Stimulated activated CD4-positive, alpha-beta T cell treated with anti-CD3 and anti-CD28 coated beads, Interleukin-15, amount 100 ng/mL, for 24 hours (primary cell): ENCODE measurements at regions not wholly inside any gene's neighbourhood (a gene's known extent, or its start where the extent isn't known, plus 50 kb on each side); places are given as distances from the start of the nearest gene placed in this dataset.
"Not testable (repeated sequence)": the region's sequence is repeated elsewhere in the genome, so short reads cannot be mapped to it uniquely, and the experiment has no call there.

ENCODE experiments used
- DNase-seq: peaks from one replicate; pipeline ENCODE4 v3.0.0-alpha.2; 2020

DNA sequence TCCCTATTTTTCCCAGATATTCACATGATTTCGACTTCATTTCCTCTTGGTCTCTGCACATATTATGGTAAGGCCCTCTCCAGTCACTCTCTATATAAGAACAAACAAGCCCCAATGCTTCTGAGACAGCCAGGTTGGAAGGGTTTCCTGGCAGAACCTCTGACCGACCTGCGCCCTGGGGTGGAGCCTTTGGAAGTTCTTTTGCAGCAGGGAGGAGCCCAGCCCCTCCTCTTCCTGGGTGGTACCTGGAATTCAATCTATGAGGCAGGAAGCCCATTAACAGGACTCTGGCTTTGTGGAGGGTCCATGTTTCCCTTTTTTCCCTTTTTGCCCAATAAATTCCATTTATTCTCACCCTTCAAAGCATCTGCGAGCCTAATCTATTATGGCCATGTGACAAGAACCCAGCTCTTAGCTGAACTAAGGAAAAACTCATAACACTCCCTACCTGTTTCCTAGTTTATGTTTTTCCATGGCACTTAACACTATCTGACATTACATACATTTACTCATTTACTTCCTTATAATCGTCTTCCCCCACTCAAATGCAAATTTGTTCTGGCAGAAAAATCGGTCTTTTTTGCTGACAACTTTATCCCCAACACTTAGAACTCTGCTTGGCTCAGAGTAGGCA lies 92.5 kb upstream of the FRMD4A start:
- no peak for DNase-seq

DNA sequence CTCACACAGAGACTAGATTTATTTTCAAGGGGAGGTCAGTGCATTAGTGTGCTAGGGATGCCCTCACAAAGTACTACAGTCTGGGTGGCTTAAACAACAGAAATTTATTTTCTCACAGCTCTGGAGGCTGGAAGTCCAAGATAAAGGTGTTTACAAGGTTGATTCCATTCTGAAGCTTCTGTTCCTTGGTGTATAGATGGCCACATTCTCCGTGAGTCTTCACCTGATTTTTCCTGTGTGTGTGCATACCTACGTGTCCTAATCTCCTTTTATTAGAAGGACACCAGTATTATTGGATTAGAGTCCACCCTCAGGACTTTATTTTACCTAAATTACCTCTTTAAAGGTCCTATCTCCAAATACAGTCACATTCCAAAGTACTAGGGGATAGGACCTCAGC lies 91.7 kb upstream of the FRMD4A start:
- DNase-seq = no peak

DNA sequence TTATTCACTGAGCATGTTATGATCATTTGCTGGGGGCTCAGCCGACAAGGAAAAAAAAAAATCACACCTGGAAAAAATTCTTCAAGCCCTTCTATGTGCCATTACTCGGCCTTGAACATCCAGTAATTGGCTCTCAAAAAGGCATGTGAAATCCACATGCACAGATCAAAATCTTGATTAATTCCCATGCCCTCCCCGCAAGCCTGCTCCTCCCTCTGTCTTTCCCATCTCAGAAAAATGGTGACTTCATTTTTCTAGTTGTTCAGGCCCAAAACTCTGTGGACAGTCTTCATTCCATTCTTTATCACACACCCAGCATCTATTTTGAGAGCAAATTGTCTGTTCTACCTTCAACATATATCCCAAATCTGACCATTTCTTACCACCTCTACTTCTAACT lies 91.2 kb upstream of the FRMD4A start:
- DNase-seq = no peak

DNA sequence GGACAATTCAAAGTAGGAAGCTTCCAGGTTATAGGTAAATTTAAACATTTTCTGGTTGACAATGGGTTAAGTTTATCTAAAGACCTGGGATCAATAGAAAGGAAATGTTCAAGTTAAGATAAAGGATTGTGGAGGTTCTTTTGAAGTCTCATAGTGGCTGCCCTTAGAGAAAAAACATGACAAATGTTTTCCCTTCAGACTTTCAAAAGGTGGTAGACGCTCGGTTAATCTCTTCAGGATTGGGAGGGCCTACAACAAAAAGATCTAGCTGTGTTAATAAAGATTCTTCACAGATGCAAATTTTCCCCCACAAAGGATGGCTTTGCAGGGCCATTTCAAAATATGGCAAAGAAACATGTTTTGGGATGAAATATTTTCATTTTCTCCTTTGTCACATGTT lies 86.6 kb upstream of the FRMD4A start:
- DNase-seq = not testable (repeated sequence)

DNA sequence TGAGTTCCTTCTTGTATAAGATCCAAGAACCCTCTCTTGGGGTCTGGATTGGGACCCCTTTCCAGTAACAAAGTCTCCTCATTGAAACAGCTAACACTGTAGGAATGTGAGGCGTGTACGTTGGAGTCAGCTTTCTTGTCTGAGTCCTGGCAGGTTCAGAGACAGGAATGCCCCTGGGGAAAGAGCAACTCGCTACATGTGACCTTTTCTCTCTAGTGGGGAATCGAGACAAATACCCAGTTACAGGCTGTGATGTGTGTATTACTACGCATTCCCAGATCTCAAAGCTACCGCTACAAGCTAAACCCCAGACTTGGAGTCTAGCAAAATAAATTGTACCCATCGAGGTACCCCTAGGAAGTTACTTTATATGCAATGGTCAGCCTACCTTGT lies 85.6 kb upstream of the FRMD4A start:
- no peak for DNase-seq

DNA sequence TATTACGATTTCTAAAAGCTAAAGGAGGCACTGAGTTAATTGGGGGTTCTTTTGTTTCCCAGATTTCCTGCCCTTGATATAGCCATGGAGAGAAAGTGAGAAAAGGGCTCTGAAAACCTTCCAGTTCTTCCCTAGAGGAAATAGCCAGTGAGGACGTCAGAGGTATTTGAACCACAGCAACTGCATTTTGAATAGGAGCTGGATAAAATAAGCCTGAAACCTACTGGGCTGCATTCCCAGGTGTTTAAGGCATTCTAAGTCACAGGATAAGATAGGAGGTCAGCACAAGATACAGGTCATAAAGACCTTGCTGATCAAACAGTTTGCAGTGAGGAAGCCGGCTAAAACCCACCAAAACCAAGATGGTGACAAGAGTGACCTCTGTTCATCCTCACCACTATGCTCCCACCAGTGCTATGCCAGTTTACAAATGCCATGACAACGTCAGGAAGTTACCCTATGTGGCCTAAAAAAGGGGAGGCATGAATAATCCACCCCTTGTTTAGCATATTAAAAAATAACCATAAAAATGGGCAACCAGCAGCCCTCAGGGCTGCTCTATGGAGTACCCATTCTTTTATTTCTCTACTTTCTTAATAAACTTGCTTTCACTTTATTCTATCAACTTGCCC lies 85.1 kb upstream of the FRMD4A start:
- no peak for DNase-seq

DNA sequence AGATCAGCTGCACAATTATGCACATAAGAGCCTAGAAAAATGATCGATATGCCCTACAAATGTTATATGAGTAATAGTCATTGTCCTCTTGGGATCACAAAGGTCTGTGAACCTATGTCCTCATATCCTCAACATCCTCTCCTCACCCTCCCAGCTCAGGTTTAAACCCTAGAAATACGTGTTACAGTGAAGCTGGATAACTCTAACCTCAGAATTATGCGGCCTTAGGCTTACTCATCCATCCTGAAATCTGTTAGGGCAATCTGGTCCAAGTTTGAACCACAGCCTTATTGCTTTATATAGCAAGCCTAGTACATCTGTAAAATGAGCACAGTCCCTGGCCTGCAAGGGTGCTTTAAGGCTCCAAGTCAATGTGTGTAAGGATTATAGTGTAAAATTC lies 84.2 kb upstream of the FRMD4A start:
- no peak for DNase-seq

DNA sequence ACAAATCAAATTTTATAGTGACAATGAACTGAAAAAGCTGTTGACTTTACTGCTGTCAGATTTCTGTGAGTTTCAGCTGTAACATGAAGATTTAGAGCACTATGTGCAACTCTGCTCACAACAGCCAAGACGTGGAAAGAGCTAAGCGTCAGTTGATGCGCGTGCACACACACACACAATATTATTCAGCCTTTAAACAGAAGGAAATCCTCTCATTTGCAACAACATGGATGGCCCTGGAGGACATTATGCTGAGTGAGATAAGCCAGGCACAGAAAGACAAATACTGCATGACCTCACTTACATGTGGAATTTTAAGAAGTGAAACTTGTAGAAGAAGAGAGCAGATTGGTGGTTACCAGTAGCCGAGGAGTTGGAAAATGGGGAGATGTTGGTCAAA lies 82.8 kb upstream of the FRMD4A start:
- no peak for DNase-seq

DNA sequence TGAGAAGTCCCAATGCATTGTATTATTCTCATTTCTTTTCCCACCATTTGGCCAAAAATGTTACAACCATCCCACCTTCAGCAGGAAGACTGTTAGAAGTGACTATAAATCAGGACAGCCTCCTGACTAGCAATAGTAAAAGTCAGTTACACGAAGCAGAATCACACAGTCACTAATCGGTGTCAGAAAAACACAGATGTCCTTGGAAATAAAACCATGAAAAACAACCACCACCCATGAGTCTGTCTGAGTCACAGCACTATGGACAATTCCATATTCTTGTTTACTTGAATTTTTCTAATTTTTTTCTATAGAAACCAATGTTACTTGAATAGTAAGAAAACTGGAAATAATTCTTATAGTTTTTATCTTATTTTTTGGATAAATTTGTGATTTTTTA lies 81.9 kb upstream of the FRMD4A start:
- DNase-seq = no peak

DNA sequence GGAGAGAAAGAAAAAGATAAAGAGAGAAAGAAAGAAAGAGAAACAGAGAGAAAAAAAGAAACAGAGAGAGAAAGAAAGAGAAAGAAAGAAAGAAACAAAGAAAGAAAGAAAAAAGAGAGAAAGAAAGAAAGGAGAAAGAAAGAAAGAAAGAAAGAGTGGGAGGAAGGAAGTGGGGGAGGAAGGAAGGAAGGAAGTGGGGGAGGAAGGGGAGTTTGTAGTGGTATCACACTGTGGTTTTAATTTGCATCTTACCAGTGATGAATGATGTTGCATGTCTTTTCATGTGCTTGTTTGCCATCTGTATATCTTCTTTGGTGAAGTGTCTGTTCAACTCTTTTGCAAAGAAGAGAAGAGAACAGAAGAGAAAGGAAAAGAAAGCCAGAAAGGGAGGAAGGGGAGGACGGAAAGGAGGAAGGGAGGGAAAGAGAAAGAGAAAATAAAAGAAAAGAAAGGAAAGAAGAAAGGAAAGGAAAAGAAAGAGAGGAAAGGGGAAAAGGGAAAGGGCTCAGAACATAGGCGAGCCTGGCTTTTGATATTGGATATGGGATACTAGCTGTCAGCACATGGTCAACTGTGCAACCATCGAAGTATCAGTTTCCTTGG lies 79.2 kb upstream of the FRMD4A start:
- no peak for DNase-seq

DNA sequence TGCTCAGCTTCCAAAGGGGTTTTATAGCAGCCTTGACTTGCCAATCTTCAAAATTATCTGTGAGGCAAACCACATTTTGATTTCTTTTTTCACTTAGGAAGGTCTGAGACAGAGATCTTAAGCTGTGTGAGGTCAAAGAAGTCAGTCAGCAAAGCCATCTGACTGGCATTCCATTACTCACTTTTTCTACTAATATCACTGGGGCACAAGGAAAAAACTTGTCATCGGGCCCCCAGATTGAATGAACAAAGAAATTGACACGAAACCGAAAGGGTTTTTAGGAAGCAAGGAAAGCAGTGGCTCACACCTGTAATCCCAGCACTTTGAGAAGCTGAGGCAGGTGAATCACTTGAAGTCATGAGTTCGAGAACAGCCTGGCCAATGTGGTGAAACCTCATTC lies 78.5 kb upstream of the FRMD4A start:
- DNase-seq = peak; percentile 68

DNA sequence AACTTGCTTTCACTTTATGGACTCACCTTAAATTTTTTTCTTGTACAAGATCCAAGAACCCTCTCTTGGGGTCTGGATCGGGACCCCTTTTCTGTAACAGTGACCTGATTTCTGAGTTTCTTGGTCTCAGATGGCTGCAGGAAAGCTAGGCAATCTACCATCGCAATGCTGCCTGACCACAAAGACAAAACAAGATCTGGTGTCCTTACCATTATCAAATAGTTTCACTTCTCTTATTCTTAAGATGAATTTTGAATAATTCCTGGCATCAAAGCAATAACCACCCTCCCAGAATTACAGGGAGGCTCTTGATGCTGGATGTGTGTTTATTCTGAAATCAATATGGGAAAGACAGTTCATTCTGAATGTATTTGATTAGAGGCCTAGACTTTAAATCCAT lies 77.4 kb upstream of the FRMD4A start:
- no peak for DNase-seq

DNA sequence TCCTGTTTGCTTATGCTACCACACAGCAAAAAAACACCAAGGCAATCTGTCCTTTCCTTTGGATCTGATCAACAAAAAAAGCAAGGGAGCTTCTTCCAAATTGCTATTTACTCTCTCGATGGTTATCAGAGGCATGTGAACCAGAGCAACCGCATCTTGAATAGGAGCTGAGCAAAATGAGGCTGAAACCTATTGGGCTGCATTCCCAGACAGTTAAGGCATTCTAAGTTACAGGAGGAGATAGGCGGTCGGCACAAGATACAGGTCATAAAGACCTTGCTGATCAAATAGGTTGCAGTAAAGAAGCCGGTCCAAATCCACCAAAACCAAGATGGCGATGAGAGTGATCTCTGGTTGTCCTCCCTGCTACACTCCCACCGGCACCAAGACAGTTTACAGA lies 76.8 kb upstream of the FRMD4A start:
- no peak for DNase-seq

DNA sequence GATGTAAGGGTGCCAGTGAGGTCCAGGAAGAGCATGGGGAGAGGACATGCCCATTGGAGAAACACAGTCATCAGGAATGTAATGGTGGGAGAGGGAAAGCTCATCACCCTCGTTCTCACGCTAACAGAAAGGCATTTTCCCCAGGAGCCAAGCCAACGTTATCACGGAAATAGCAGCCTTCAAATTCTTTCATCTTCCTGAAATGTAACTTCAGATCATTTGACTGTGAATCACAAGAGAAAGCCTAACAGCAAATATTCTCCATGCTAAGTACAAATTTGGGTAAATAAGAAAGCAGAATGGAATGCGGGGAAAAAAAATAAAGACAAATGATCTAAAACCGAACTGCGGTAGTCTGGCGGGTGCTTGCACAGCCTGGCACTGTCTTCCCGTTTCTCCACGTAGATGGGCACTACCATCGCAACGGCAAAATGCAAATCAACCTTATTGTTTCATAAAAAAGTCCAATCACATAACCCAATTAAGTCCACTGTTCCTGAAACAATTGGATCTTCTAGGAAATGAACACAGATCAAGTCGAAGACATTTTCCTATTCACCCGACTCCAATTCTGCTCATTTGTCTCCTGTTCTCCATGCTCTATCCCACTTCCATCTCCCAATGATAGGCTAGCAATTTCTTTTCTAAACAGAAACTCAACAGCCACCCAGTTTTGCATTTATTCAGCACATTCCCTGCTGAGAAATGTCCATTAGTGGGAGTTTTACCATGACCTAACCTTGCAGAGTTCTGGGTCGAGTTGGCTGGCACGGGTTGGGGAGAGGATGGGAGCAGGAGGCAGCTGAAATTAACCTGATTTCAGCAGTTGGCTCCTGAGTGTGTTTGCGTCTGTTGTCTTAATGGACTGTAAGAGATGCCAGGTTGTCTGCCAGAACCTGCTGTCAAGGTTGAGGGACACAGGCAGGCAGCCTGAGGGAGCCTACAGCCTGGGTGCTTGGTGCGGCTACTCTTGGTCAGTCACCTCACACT lies 74.6 kb upstream of the FRMD4A start:
- no peak for DNase-seq

DNA sequence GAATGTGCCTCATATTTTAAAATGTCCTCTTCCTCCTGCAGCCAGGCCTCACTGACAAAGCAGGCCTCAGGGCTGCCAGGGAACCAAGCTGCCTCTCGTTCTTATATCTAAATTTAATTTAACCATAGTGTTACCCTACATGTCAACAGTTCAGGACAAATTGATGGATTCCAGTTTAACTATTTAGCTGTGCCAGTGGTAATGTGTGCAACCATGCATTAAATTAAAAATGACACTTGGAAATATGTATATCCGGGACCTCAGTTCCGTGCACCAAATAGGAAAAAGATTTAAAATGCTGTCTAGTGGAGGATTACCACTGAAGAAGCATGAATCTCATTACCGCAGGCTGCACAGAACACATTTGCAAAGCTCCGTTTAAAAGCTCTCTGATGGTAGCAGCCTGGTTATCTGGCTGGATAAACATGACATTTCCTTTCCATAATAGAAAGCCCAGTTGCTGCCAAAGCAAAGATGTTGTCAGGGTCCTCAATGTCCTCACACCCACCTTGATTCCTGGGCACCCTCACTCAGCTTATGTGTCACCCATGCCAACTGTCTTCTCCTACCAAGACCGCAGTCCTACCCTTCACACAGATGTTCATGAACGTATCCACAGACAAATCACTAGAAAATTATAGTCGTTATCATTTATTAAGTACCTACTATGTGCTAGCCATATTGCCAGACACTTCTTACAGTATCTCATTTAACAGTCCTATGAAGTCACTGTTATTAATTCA lies 73.3 kb upstream of the FRMD4A start:
- no peak for DNase-seq

DNA sequence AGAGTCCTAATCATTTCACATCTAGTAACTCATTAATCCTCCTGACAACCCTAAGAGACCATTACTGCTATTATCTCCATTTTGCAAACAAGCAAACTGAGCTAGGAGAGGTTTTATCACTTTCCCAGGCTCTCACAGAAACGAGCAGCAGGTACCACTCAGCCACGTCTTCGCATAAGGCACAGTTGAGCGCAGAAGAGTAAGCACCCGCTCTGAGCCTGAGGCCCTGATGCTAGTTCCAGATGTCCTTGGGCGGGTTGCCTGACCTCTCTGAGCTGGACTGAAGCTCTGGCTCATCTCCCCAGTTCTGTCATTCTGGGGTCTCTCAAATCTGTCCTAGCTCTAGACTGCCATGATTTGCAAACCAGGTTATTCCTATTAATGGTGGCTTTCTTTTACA lies 72.6 kb upstream of the FRMD4A start:
- DNase-seq = no peak

DNA sequence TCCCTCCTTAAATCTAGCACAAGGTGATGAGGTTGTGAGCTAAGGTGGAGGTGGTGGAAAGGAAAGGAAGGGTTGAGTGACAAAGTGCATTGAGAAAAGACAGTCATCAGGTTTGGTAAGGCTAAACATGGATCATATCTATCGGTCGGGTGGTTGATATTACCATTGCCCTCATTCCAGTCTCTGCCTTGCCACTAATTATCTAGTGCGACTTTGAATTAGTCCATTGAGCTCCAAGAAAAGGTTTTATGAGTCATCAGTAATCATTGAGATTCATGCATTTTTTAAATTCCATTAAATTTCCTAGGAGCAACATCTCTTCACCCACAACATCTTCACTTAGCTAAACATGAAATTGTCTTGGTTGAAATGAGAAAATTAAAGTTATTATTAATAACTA lies 68.9 kb upstream of the FRMD4A start:
- DNase-seq = no peak

DNA sequence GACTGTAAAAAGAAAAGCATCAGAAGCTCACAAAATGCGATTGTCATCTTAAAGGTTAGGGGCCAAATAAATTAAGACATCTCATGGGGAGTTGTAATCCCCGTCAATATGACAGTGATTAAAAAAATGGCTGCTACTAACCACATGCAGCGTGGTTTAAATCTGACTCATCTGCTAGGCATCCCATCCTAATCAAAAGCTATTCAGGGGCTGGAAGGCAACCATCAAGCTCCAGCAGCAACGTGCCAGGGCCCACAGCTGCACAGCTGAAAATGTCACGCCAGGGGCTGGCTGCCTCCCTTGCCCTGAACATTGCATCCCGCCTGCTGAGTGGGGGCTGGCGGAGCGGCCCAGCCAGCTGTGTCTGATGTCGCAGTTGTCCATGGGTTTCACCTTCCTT lies 66.3 kb upstream of the FRMD4A start:
- DNase-seq = no peak

DNA sequence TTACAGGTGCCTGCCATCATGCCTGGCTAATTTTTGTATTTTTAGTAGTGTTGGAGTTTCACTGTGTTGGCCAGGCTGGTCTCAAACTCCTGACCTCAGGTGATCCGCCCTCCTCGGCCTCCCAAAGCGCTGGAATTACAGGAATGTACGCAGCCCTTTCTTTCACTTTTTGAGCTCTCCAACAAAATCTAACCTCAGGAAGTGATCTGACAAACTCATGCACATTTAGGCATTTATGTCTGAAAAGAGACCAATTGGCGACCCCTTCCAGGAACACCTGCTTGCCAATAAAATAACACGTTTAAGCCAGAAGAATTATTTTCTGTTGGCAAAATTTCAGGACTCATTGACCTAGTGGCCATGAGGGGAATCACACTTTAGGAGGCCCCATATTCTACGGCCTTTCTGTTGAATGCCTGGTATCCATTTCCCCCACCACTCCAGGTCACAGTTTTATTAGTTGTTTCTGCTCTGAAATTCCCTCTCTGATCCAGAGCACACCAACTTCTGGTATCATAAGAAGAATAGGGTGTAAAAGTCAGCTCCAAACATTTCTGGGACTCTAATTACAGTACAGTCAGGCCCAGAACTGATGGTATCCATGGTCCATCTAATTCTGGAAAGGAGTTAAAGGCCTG lies 65.8 kb upstream of the FRMD4A start:
- no peak for DNase-seq

DNA sequence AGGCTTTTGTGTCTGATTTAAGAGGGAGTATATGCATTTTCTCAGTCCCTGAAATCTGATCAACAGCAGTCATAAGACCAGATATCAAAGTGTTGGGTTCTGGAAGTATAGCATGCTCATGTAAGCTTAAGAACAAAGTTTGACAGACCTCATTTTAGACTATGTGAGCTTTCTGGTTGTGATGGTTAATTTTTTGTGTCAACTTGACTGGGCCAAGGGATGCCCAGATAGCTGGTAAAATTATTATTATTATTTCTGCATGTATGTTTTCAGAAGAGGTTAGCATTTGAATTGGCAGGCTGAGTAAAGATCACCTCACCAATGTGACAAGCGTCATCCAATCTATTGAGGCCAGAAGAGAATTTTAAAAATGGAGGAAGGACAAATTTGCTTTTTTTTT lies 63.5 kb upstream of the FRMD4A start:
- no peak for DNase-seq

DNA sequence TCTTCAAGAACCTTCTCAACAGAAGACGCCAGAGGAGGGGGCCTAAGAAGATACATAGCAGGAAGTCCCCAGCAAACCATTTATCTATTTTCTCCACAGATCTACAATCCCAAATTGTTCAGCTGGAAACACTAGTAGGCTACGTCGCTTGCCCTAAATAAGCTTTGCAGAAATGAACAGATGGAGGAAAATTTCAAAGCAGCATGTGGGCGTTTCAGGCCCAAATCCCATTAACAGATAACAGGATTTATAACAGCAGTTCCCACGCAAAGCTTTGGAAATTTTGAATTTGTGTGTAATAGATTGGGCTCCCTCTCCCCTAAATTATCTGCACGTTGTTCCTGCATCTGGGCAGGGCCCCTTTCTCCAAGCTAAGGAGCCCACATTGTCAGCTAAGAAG lies 60.6 kb upstream of the FRMD4A start:
- DNase-seq = no peak

DNA sequence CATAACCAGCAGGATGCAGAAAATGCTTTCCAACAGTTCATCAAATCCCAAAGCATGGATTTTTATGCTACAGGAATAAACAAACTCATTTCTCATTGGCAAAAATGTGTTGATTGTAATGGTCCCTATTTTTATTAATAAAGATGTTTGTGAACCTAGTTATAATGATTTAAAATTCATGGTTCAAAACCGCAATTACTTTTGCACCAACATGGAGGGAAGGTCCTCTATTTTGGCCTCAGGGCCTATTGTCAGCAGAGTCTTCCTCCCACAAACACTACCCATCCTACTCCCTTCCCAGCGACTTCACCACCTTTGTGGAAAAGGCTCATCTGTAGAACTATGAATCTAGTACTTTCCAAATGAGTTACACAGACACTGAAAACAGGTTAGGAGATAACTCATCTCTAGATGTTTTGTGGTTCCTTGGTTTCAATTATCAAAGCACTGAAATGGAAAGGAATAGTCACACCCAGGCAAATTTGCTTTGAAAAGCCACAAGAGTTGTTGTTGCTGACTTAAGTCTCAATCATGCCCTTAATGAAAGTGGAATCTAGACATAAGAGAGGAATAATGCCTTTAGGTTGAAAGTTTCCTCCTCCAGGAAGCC lies 59.4 kb upstream of the FRMD4A start:
- DNase-seq = peak; percentile 62
